ENCODE measurements at regions not wholly inside any gene's neighbourhood (a gene's known extent, or its start where the extent isn't known, plus 50 kb on each side); places are given as distances from the start of the nearest gene placed in this dataset.

- TF ChIP-seq CTCF (IDR thresholded peaks at IDR 0.05) (no peak), POLR2A (IDR thresholded peaks at IDR 0.05) (no peak)
- intact Hi-C loops (cut with DNase I): no loop called here
- 27 to 32% methylated on average over 6 of the region's 6 CpGs for WGBS, 2 donors
- Histone ChIP-seq H3K4me1 (no peaks in the 10 kb centered on the region), H3K4me3 (no peak overlapping the region), H3K36me3 (replicated peaks in 1 of 2; ENCODE audit: insufficient read depth in 1 of 2, low read depth in 2 of 2) (no peaks in the 10 kb centered on the region), H3K9me3 (no peaks in the 10 kb centered on the region), H3K27me3 (no peaks in the 10 kb centered on the region), H3K27ac (no peak overlapping the region)
- DNase-seq (no peak), ATAC-seq (no peak)
These were observed 284.7 kb upstream of the CWC22 start for GRCh38 chr2:180291552-180292421.

- no peak for DNase-seq
- TF ChIP-seq CTCF (IDR thresholded peaks at IDR 0.05): no peak
- no peak for TF ChIP-seq POLR2A (IDR thresholded peaks at IDR 0.05)
- intact Hi-C loops (cut with DNase I): no loop called here
- ATAC-seq: no peak
- Histone ChIP-seq H3K27me3 (no peaks in the 10 kb centered on the region), H3K4me3 (no peak overlapping the region), H3K36me3 (replicated peaks in 1 of 2; ENCODE audit: insufficient read depth in 1 of 2, low read depth in 2 of 2) (no peaks in the 10 kb centered on the region), H3K27ac (no peak overlapping the region), H3K4me1 (no peaks in the 10 kb centered on the region), H3K9me3 (no peaks in the 10 kb centered on the region)
- WGBS, 2 donors: 36 to 41% methylated on average over 2 of the region's 2 CpGs
These were observed 284.0 kb upstream of the CWC22 start for GRCh38 chr2:180291060-180291459.

GRCh38 chr2:180289627-180290026 lies 282.5 kb upstream of the CWC22 start:
- no peaks in the 10 kb centered on the region for H3K9me3 ChIP-seq
- H3K4me3 ChIP-seq: no peak overlapping the region
- WGBS, 2 donors: 13 to 23% methylated on average over 4 of the region's 4 CpGs
- H3K27ac ChIP-seq: no peak overlapping the region
- no peaks in the 10 kb centered on the region for H3K27me3 ChIP-seq
- ATAC-seq (no peak), DNase-seq (no peak)
- H3K4me1 ChIP-seq: no peaks in the 10 kb centered on the region
- TF ChIP-seq CTCF (IDR thresholded peaks at IDR 0.05) (no peak), POLR2A (IDR thresholded peaks at IDR 0.05) (no peak)
- intact Hi-C loops (cut with DNase I): no loop called here
- H3K36me3 ChIP-seq (replicated peaks in 1 of 2; ENCODE audit: insufficient read depth in 1 of 2, low read depth in 2 of 2): no peaks in the 10 kb centered on the region

- TF ChIP-seq CTCF (IDR thresholded peaks at IDR 0.05) (no peak), POLR2A (IDR thresholded peaks at IDR 0.05) (no peak)
- 33 to 41% methylated on average over 1 of the region's 1 CpG for WGBS, 2 donors
- Histone ChIP-seq H3K27ac (no peak overlapping the region), H3K9me3 (no peaks in the 10 kb centered on the region), H3K4me3 (no peak overlapping the region), H3K27me3 (no peaks in the 10 kb centered on the region), H3K36me3 (replicated peaks in 1 of 2; ENCODE audit: insufficient read depth in 1 of 2, low read depth in 2 of 2) (no peaks in the 10 kb centered on the region), H3K4me1 (no peaks in the 10 kb centered on the region)
- no peak for ATAC-seq
- no peak for DNase-seq
- intact Hi-C loops (cut with DNase I): no loop called here
These were observed 272.5 kb upstream of the CWC22 start for GRCh38 chr2:180279581-180279980.

- no peak overlapping the region for H3K4me3 ChIP-seq
- ATAC-seq (no peak), DNase-seq (no peak)
- no peak for TF ChIP-seq CTCF (IDR thresholded peaks at IDR 0.05)
- no peak for TF ChIP-seq POLR2A (IDR thresholded peaks at IDR 0.05)
- H3K27me3 ChIP-seq: no peaks in the 10 kb centered on the region
- H3K4me1 ChIP-seq: no peaks in the 10 kb centered on the region
- no peaks in the 10 kb centered on the region for H3K36me3 ChIP-seq (replicated peaks in 1 of 2; ENCODE audit: insufficient read depth in 1 of 2, low read depth in 2 of 2)
- WGBS, 2 donors: 63 to 76% methylated on average over 2 of the region's 2 CpGs
- H3K9me3 ChIP-seq: no peaks in the 10 kb centered on the region
- intact Hi-C loops (cut with DNase I): no loop called here
- no peak overlapping the region for H3K27ac ChIP-seq
These were observed 269.6 kb upstream of the CWC22 start for GRCh38 chr2:180276733-180277132.
